HG03432 (cell line): ENCODE measurements at regions not wholly inside any gene's neighbourhood (a gene's known extent, or its start where the extent isn't known, plus 50 kb on each side); places are given as distances from the start of the nearest gene placed in this dataset.

ENCODE experiments used
- ATAC-seq: cut with Tn5 transposase; IDR thresholded peaks from one replicate; pipeline ENCODE4 v1.9.1; 2021; ENCODE audit warnings: mild to moderate bottlenecking, moderate library complexity; ENCODE audit not compliant: unreplicated experiment

DNA sequence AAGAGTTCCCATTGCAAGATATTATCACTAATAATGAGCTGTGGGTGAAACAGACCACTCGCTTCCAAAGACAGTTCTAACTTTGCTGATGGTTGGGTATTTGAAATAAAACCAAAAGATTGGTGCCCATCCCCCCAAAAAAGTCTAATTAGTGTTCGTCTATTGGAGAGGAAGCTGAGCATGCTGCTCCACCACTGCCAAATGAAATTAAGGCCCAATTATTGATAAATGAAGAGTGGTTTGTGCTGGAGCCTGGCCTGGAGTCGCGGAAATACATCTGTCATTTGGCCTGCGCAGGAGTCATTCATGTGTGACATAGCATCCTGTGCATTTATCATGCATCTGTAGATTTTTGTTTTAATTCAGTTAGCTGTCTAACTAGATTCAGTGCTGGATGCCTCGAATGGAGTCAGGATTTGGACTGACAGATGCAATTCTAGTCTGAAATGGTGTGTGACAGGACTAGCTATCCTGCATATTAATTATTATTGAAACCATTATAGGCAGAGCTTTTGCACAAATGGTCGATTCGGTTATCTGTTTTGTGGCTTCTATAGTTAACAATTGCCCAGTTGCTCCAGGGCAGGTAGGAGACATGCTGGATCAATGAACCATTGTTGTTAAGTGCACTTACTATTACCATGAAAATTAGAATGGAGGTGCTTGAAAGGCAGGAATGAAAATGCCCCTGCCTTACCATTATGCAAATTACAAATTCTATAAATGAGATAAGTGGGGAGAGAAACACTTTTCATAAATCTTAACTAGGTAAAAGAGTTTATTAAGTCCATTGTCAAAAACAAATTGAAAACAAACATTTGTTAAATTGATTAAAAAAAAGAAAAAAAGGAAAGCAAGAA lies 450.4 kb upstream of the TCF4 start:
- no peak for ATAC-seq

DNA sequence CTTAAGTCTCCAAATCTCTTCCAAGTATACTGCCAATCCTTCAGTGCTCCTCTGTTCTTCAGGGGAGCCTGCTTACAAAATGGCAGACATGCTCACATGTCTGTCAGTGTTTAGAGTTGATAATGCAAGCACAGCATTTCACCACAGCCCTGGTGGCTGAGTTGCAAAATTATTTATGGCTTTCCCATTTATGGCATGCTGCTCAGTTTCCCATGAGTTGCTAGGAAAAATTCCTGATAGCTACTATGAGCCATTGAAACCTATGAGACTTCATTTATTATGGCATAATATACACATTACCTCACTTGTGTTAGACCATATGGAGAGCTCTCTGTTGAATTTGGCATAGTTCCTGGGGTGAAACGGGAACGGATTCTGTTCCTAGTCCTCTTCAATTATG lies 448.7 kb upstream of the TCF4 start:
- no peak for ATAC-seq

DNA sequence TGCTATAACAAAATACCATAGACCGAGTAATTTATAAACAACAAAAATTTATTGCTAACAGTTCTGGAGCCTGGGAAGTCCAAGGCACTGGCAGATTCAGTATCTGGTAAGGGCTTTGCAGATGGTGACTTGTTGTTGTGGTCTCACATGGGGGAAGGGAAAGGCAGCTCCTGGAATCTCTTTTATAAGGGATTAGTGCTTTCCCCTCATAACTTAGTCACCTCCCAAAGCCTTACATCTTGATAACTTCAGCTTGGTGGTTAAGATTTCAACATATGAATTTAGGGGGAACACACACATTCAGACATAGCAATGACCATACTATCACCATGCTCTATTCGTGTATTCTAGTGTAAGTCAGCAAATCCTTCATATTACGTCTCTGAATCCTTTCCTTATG lies 447.6 kb upstream of the TCF4 start:
- no peak for ATAC-seq

DNA sequence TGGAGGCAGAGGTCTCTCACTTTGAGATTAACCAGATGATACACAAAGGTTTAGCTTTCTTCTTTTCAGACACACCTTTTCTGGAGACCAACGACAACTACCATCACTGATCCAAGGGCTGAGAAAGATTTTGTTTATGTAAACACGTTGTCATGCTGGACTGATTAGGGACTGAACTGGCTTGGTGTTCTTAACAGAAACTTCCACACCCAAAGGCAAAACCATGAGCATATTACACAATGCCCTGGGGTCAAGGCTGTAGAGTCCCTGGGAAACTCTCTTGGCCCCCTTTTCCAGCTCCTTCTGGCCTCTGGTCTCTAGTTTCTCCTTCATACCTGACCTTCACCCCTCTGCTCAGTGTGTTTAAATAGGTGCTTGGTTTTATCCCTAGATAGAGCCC lies 447.0 kb upstream of the TCF4 start:
- ATAC-seq = no peak

DNA sequence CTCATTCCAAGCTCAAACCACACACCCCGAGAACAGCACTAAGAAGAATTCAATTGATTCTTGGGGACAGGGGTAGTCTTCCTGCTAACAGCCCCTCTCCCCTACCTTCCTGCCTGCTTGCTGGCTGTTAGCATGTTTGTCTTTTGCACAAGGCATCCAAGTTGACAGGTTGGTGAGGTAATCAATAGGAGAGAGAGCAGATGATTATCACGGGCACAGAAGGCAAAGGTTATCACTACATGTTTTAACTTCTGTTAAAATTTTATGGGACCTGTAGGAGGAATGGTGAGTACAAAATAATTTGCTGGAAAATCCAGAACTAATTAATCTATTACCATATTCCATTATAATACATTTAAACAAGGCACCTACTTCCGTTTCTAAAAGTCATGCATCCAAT lies 442.1 kb upstream of the TCF4 start:
- no peak for ATAC-seq

DNA sequence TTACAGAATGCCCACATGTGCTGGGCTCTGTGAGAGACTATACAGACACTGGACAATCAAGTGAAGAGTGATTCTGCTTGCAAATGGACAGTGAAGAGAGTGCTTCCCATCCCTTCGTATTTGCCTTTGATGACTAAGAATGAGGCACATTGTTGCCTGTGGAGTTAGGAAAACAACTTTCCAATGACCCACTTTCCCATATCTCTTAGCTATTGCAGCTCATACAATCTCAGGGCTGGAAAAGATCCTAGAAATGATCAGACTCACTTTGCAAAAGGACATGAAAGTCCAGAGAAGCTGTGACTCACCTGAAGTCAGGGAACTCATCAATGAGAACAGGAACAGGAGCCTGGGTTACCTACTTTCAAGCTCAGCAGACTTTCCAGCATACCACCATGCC lies 440.5 kb upstream of the TCF4 start:
- ATAC-seq = no peak

DNA sequence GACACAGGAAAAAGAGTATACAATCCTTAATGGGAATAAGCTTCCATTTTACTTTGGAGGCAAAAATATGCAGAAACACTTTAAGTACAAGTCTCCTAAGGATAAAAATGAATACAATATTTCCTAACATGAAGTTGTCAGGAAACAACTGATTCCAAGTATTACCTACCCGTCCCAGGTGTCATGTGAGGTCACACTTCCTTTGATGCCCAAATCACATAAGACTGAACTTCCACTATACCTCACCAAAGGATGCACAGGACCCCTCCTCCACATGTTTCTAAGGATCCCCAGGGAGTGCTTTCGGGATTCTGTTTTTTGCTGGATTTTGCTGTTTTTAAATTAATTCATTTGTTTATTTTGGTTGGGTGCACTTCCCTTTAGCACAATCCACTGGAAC lies 438.5 kb upstream of the TCF4 start:
- no peak for ATAC-seq

DNA sequence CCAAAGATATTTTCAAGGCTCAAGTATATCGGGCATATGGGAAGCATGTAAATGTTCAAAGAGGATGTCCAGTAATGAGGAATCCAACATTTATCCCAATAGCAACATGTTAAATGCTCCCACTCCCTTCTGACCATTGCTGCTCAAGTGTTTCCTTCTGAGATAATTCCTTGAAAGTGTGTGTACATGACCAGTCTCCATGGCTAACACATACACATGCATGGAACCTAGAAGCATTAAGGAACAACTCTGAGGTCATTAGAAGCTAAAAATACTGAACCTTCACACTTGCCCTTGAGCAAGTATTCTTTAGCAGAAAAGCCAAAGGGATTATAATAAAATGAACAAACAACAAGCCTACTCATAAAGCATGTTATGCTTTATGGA lies 433.8 kb upstream of the TCF4 start:
- ATAC-seq = no peak

DNA sequence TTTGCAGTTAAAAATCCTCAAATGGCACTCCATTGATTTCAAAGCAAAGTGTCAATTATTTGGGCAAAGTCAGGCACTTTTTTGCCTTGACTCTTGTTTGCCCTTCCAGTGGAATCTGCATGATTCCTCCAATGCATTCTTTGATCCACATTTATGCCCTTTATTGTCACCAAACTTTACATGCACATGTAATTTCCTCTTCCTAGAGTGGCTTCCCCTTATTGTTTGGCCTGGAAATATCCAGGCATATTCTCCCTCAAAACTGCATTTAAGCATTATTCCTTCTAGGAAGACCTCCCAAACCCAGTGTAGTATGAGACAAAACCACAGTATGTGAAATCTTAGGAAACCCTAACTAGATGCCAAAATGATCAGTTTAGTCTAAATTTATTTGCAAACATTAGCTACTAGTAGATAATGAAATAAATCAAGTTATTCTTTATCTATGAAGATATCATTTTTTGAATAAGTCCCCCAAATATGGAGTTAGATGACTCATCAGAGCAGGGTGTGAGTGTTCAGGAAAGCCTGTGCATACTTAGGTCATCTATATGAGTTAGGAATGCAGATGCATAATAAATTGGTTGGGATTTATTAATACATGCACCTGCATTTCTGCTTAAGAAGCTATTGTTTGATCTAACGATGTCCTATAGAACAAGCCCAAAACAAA lies 433.3 kb upstream of the TCF4 start:
- ATAC-seq = no peak

DNA sequence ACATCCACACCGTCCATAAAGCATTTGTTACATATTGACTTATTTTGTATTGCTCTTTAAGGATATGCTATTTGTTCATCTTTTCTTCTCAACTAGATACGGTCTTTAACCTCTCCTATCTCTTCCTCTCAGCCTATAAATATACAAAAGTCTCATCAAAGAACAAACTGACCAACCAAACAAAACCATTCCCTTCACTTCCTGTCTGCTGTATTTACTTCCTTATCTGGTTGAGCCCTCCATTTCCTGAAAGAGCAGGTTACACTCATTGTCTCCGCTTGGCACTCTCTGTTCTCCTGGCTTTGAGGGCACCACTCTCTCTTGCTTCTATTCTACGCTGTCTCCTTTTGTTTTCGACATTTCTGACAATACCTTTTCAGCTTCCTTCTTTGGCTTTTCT lies 431.9 kb upstream of the TCF4 start:
- no peak for ATAC-seq

DNA sequence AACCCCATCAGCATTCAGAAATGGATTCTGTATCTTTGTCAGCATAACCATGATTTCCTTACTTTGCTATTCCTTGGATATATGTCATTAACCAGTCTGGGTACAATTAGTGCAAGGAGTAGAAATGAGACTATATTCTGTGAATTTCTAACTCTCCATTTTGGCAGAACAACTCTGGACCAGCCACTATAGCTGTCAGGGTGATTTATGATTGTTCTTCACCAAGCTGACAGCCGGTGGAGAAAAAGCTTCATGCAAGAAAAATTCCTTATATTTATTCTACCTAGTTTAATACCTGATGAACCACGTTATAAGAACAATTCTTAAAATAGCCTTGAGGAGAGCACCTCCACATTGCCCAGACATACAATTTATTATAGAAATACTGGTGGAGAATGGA lies 431.2 kb upstream of the TCF4 start:
- no peak for ATAC-seq

DNA sequence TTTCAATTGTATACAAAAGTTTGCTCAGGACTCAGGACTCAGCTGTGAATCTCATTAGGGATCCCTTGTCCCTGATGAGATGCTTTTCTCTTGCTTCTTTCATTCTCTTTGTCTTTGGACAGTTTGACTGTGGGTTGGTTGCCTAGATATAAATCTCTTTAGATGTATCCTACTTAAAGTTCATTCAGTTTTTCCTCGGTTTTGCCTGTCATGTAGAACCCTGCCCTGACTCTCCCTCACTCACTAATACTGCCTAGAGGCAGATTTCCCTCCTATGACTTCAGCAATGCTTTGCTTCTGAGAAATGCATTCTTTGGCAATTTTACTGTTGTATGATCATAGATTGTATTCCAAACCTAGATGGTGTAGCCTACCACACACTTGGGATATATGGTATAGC lies 421.4 kb upstream of the TCF4 start:
- no peak for ATAC-seq

DNA sequence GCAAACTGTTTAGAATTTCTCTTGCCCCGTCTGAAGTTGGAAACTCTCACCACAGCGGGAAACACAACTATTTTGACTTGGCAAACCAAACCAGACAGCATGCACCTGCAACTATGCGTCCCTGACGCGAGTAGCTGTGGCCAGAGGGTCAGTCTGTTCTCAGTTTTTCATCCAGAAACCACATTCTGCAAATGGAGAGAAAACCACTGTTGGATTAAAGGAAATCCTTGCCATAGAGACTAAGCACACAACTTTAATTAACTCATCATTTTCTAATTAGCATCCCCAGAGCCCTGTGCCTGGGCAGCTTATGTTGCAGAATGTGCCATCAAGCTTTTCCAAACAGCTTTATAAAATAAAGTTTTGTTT lies 415.7 kb upstream of the TCF4 start:
- no peak for ATAC-seq

DNA sequence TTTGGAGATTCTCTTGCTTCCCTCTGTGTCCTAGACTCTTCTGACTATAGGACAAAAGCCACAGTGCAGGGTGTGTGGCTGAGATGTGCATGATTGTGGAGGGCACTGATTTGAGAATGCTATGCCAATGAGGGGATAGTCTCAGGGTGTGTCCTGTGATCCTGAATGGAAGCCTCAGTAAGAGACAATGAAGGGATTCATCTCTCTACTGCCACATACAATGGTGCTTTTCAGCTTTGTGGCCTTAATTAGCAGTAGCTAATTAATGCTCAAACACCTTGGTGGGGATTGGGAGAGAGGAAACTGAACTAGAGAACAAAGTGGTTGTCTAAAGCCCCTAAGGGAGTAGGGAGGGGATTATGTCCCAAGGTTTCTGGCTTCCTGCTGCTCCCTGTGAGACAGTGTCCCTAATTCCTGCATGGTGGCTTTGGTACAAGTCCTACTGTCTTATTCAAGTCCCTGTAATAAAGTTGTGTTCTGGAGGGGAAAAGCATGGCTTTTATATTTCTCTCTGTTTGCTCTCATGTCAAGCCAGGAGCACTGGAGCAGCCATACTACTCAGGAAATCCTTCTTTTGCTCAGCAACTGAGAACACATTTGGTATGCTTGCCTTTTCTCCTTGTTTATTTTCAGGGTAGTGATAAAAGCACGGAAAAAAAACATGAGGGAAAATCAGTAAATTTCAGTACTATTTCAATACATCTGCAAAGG lies 415.2 kb upstream of the TCF4 start:
- no peak for ATAC-seq

DNA sequence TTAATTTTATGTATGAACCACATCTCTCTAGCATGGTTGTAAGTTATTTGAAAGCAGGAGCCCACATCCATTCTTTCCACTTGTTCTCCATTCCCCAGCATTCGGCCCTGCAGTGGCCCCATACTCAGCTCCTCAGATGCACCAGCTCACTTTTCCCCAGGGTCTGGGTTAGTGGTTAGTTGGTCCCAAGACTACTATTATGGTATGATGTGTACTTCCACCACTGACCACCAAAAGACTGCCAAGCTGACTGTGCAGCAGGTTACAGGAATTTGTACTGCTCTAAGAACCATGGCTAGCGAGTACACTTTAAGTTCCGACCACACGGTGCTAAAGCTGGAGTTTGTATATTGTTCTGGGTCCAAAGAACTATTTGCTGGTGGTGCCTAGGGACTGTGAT lies 413.6 kb upstream of the TCF4 start:
- ATAC-seq = no peak

DNA sequence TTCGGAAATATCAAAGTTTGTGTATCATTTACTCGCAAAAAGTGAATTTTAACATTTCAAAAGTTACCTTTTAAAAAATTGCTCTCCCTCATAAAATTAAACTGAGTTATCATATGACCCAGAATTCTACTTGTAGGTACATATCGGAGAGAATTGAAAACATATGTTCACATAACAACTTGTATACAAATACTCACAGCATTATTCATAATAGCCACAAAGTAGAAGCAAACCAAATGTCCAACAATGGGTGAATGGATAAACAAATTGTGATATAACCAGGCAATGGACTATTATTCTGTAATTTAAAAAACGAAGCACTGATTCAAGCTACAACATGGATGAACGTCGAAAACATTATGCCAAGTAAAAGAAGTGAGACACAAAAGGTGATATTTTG lies 412.0 kb upstream of the TCF4 start:
- ATAC-seq = no peak

DNA sequence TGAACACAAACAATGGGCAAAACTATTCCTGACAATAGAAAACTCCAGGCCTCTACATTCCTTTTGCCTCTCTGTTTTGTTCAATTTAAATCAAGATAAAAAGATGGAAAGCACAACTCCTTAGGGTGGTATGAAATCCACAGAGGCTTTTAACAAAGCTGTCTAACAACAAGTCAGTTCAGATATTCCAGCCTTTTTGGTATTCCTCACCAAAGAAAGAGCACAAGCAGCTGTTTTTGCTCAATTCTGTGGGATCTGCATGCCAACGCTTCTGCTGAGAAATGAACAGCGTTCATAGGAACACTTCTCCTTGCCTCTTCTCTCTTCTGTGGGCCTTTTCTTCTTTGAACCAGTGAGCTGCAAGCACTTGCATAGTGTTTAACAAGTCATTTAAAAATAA lies 411.6 kb upstream of the TCF4 start:
- ATAC-seq = no peak

DNA sequence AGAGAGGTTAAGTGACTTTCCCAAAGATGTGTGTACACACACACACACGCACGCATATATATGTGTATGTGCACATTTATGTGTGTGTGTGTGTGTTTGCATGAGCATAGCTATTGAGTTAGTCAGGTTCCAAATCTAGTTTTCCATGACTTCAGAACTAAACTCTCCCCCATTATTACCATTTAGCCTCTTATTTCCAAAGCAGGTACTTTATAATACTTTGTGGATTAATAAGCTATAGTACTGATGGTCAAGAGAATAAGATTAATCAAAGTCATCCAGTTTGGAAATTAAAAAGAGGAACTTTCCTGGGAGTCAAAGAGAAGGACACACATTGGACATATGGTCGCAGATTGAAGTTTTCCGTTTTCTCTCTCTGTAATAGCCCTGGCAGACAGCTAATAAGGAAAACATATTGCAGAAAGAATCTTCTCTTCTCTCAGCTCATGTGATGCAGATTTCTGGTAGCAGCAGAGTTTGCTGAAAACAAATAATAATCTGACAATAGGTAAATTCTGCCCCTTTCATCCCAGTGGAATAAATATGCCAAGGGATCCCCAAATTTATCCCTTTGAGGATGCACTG lies 410.9 kb upstream of the TCF4 start:
- no peak for ATAC-seq

DNA sequence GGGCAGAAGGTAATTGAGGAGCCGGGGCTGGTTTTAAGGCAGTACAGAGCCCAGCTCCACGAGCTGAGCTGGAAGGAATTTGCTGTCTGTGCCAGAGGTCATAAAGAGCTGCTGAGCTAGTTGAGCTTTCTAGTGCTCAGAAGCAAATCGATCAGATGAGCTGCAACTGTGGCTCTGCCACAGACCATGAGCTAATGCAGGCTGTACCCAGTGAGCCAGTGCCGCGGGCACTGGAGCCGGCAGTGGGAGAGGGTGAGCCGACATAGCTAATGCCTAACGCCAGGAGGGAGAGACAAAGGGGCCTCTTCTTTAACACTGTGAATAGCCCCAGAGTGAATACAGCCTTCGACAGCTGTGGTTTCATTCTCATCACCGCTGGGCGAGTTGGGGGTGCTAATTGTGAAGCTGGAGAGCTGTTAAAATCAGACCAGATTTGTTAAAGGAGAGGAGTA lies 410.1 kb upstream of the TCF4 start:
- ATAC-seq = no peak

DNA sequence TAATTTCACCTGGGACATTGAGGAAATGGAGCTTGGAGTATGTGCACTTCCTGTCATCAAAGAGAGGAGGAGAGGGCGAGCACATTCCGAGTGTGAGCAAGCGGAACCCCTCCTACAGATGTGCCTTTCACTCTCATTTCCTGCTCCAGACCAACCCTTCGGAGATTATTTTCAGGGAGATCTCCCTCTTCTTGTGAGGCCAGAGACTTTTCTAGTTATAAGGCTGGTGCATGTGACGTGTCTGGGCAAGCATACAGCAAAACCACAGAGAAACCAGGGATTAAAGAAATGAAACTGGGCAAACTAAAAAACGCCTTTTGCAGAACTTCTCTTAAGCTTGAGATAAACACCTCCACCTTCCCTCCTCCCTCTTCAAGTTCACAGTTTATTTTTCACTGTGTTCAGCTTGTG lies 409.2 kb upstream of the TCF4 start:
- peak; percentile 78 for ATAC-seq

DNA sequence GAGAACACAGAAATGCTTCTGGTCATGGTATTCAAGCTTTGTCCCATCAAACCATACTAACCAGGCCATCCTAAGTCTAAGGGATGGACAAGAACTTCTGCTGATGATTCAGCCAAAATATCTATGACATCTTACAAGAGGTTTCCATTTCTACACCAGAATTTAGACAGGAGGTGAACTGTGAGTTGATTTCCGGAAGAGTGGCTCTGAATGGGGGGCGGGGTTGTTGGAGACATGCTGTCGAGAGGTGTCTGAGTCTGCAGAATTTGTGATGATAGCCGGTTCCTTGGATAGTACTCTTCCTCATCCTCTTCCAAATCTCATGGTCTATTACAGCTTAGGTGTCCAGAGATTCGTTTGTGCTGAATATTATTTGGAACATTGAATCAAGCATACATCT lies 408.7 kb upstream of the TCF4 start:
- no peak for ATAC-seq

DNA sequence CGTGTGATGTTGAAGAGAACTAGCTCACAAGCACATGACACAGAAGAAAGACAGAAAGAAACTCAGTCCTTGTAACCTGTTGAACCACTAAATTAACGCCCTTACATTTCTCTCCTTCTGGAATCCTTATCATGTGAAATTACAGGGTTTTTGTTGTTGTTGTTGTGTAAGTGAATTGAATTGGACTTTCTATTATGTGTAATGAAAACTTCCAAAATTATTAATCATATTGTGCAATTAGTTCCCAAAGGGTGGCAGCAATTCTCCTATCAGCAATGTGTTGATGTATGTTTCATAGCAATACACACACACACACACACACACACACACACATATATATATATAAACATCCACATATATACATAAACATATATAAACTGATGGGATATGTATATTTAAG lies 402.2 kb upstream of the TCF4 start:
- ATAC-seq = no peak
